Tibial nerve (tissue), 4 donors: ENCODE measurements at regions not wholly inside any gene's neighbourhood (a gene's known extent, or its start where the extent isn't known, plus 50 kb on each side); places are given as distances from the start of the nearest gene placed in this dataset.
A peak's percentile ranks its signal among the peaks of the same experiment; 100 is the strongest.

Source experiments
- EP300 ChIP-seq, 2 donors: sonication (generic); formaldehyde crosslinking; IDR thresholded peaks; one replicate each; pipeline ENCODE4 v1.6.1; 2017; ENCODE audit warnings: antibody characterized with exemption in 2 of 2, mild to moderate bottlenecking in 1 of 2
- POLR2A ChIP-seq, 2 donors: fragments of 450-650 bp; IDR thresholded peaks; one replicate each; pipeline ENCODE4 v1.6.1; 2017; ENCODE audit warnings: antibody characterized with exemption in 2 of 2, mild to moderate bottlenecking in 2 of 2, moderate library complexity in 2 of 2
- TF ChIP-seq, protein P1 (sequence below), 5 experiments: fragments of 200-600 bp in 3 of 5; fragments of 450-650 bp in 2 of 5; sonication (generic) in 3 of 5; IDR thresholded peaks; one replicate each; pipeline ENCODE4 v1.5.1; 2016 to 2019; ENCODE audit warnings: antibody characterized with exemption in 5 of 5, mild to moderate bottlenecking in 3 of 5, moderate library complexity in 2 of 5

DNA sequence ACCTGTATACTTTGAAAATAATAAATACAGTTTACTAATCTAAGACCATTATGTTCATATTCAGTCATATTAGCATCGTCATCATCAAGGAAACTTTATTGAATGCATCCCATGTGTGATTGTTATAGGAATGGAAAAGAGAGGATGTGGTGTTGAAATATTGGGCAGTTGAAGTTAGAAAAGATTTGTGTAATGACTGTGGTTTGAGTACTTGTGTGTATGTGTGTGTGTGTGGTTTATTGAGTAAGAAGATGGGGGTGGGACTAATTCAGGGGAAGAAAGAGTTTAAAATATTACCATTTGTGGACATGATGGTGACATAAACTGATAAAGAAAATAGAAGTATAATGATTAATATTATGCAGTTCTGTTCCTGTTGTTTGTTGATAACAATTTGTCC is 238.7 kb upstream of the SEL1L start:
- TF ChIP-seq EP300 (IDR thresholded peaks at IDR 0.05) (peak in 1 of 2 donors; percentile 66), POLR2A (IDR thresholded peaks at IDR 0.05) (no peak)
- TF ChIP-seq, protein P1, sequence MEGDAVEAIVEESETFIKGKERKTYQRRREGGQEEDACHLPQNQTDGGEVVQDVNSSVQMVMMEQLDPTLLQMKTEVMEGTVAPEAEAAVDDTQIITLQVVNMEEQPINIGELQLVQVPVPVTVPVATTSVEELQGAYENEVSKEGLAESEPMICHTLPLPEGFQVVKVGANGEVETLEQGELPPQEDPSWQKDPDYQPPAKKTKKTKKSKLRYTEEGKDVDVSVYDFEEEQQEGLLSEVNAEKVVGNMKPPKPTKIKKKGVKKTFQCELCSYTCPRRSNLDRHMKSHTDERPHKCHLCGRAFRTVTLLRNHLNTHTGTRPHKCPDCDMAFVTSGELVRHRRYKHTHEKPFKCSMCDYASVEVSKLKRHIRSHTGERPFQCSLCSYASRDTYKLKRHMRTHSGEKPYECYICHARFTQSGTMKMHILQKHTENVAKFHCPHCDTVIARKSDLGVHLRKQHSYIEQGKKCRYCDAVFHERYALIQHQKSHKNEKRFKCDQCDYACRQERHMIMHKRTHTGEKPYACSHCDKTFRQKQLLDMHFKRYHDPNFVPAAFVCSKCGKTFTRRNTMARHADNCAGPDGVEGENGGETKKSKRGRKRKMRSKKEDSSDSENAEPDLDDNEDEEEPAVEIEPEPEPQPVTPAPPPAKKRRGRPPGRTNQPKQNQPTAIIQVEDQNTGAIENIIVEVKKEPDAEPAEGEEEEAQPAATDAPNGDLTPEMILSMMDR (IDR thresholded peaks at IDR 0.05), result no peak
